Neural cell (in vitro differentiated cells): ENCODE measurements at regions not wholly inside any gene's neighbourhood (a gene's known extent, or its start where the extent isn't known, plus 50 kb on each side); places are given as distances from the start of the nearest gene placed in this dataset.

Source experiments
- CTCF ChIP-seq: fragments of 450-650 bp; IDR thresholded peaks from 2 replicates; pipeline ENCODE4 v1.5.1; 2014; ENCODE audit warnings: antibody characterized with exemption, mild to moderate bottlenecking, moderate library complexity; ENCODE audit not compliant: poor library complexity, severe bottlenecking
- EP300 ChIP-seq: fragments of 450-650 bp; conservative IDR thresholded peaks from 2 replicates; pipeline ENCODE4 v1.6.1; 2014; ENCODE audit warnings: antibody characterized with exemption, mild to moderate bottlenecking, moderate library complexity; ENCODE audit not compliant: poor library complexity, severe bottlenecking
- EZH2 ChIP-seq: fragments of 200-600, 300-800 bp; shearing (Covaris generic), sonication (generic); IDR thresholded peaks from 2 replicates; pipeline ENCODE4 v1.6.1; 2014; ENCODE audit warnings: antibody characterized with exemption, low read length, borderline replicate concordance, mild to moderate bottlenecking; ENCODE audit not compliant: insufficient read depth, poor library complexity, severe bottlenecking
- RAD21 ChIP-seq: fragments of 450-650 bp; conservative IDR thresholded peaks from 2 replicates; pipeline ENCODE4 v1.6.1; 2014; ENCODE audit warnings: antibody characterized with exemption, mild to moderate bottlenecking, moderate library complexity
- SMC3 ChIP-seq: fragments of 450-650 bp; conservative IDR thresholded peaks from 2 replicates; pipeline ENCODE4 v1.6.1; 2014; ENCODE audit warnings: antibody characterized with exemption, mild to moderate bottlenecking, moderate library complexity; ENCODE audit not compliant: poor library complexity
- TAF1 ChIP-seq: IDR thresholded peaks from 2 replicates; pipeline ENCODE4 v1.6.1; 2012; ENCODE audit warnings: low read depth
- TF ChIP-seq, protein P1 (sequence below): IDR thresholded peaks from 2 replicates; pipeline ENCODE4 v1.6.1; 2012; ENCODE audit warnings: borderline replicate concordance

DNA sequence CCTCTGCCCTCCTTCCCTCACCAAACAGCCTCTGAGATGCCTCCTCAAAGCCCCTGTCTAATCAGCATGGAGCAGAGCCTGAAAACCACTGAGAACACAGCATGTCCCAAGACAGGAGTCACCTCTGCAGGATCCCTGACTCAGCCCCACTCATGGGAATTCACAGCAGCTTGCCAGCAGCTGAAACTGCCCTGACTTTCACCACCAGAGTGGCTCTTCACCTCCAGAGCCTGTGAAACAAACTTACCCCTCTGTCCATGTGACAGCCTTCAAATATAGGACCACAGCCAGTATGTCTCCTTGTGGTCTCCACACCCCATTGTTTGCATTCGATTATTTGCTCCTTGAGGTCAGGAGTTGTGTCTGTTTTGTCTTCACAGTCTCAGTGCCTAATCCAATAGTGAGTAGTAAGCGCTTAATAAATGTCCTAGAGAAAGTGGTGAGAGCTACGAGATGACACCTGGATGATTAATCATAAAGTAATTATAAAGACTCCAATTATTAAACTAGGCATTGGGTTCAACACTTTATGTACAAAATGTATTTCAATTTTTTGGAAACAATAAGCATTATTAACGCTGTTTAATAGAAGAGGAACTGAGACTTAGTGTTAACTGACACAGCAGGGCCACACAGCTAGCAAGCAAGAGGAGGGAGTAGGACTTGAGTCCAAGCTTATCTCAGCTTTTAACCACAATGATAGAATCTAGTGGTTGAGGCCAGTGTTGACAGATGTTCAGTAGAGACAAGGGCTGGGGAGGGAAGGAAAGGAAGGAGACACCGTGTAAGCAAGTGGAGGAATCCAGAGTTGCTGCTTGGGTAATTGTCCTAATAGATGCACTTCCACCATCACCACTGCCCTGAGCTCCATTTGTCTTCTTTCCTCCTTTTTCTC, 358.7 kb upstream of the TNP1 start:
- TF ChIP-seq CTCF, result no peak
- TF ChIP-seq EP300, result no peak
- no peak for TF ChIP-seq EZH2
- TF ChIP-seq, protein P1, sequence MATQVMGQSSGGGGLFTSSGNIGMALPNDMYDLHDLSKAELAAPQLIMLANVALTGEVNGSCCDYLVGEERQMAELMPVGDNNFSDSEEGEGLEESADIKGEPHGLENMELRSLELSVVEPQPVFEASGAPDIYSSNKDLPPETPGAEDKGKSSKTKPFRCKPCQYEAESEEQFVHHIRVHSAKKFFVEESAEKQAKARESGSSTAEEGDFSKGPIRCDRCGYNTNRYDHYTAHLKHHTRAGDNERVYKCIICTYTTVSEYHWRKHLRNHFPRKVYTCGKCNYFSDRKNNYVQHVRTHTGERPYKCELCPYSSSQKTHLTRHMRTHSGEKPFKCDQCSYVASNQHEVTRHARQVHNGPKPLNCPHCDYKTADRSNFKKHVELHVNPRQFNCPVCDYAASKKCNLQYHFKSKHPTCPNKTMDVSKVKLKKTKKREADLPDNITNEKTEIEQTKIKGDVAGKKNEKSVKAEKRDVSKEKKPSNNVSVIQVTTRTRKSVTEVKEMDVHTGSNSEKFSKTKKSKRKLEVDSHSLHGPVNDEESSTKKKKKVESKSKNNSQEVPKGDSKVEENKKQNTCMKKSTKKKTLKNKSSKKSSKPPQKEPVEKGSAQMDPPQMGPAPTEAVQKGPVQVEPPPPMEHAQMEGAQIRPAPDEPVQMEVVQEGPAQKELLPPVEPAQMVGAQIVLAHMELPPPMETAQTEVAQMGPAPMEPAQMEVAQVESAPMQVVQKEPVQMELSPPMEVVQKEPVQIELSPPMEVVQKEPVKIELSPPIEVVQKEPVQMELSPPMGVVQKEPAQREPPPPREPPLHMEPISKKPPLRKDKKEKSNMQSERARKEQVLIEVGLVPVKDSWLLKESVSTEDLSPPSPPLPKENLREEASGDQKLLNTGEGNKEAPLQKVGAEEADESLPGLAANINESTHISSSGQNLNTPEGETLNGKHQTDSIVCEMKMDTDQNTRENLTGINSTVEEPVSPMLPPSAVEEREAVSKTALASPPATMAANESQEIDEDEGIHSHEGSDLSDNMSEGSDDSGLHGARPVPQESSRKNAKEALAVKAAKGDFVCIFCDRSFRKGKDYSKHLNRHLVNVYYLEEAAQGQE, result no peak
- TF ChIP-seq SMC3, result no peak
- no peak for TF ChIP-seq RAD21
- TF ChIP-seq TAF1, result no peak
